HepG2 (cell line): ENCODE measurements at regions not wholly inside any gene's neighbourhood (a gene's known extent, or its start where the extent isn't known, plus 50 kb on each side); places are given as distances from the start of the nearest gene placed in this dataset.

Source experiments
- ADNP ChIP-seq: sonication (generic); formaldehyde crosslinking; IDR thresholded peaks from 2 replicates; pipeline ENCODE4 v1.4.0; 2020; ENCODE audit warnings: missing genetic modification reagents
- CTCF ChIP-seq: sonication (generic); formaldehyde crosslinking; IDR thresholded peaks from 2 replicates; pipeline ENCODE4 v1.5.0; 2020; ENCODE audit warnings: mild to moderate bottlenecking, missing genetic modification reagents, moderate library complexity
- E2F1 ChIP-seq: sonication (generic); formaldehyde crosslinking; IDR thresholded peaks from 2 replicates; pipeline ENCODE4 v1.5.0; 2020; ENCODE audit warnings: missing genetic modification reagents
- EZH2 ChIP-seq: conservative IDR thresholded peaks from 2 replicates; pipeline ENCODE4 v1.6.1; 2012; ENCODE audit warnings: mild to moderate bottlenecking, low read depth, low read length, moderate library complexity
- FOXK2 ChIP-seq: fragments of 450-650 bp; IDR thresholded peaks from 2 replicates; pipeline ENCODE4 v1.6.1; 2016
- HOXA7 ChIP-seq: sonication (generic); formaldehyde crosslinking; IDR thresholded peaks from 2 replicates; pipeline ENCODE4 v1.8.1; 2022; ENCODE audit warnings: mild to moderate bottlenecking, missing genetic modification reagents, moderate library complexity
- MYC ChIP-seq: sonication (generic); formaldehyde crosslinking; IDR thresholded peaks from 2 replicates; pipeline ENCODE4 v1.9.0; 2021; ENCODE audit warnings: missing genetic modification reagents, borderline replicate concordance
- POLR2A ChIP-seq, 2 experiments: IDR thresholded peaks; 2 replicates each; pipeline ENCODE4 v1.6.1; 2011; ENCODE audit warnings: low read depth in 2 of 2, low read length in 2 of 2, mild to moderate bottlenecking in 1 of 2, moderate library complexity in 1 of 2; ENCODE audit not compliant: insufficient read depth in 1 of 2
- SETDB1 ChIP-seq: sonication (generic); formaldehyde crosslinking; IDR thresholded peaks from 2 replicates; pipeline ENCODE4 v1.5.1; 2020; ENCODE audit warnings: missing genetic modification reagents, mild to moderate bottlenecking, borderline replicate concordance
- SSRP1 ChIP-seq: IDR thresholded peaks from 2 replicates; pipeline ENCODE4 v1.6.1; 2016; ENCODE audit warnings: control low read depth
- ZNF205 ChIP-seq: IDR thresholded peaks from 2 replicates; pipeline ENCODE4 v1.6.1; 2018; ENCODE audit warnings: missing biosample characterization, missing genetic modification reagents
- ZNF704 ChIP-seq: sonication (generic); formaldehyde crosslinking; IDR thresholded peaks from 2 replicates; pipeline ENCODE4 v1.8.1; 2023; ENCODE audit warnings: mild to moderate bottlenecking, inconsistent platforms, moderate library complexity, missing genetic modification reagents, borderline replicate concordance

- no peak for TF ChIP-seq EZH2
- TF ChIP-seq HOXA7 (CRISPR knock-in tag): no peak
- no peak for TF ChIP-seq FOXK2
- no peak for TF ChIP-seq POLR2A (IDR thresholded peaks at IDR 0.05; ENCODE audit: insufficient read depth in 1 of 2, low read depth in 2 of 2, low read length in 2 of 2)
- TF ChIP-seq SSRP1 (CRISPR knock-in tag): no peak
- TF ChIP-seq ADNP: no peak
- no peak for TF ChIP-seq ZNF205 (CRISPR knock-in tag)
- no peak for TF ChIP-seq E2F1 (CRISPR knock-in tag)
- no peak for TF ChIP-seq CTCF
- no peak for TF ChIP-seq SETDB1 (CRISPR knock-in tag)
- no peak for TF ChIP-seq ZNF704 (CRISPR knock-in tag)
- TF ChIP-seq MYC (CRISPR knock-in tag): no peak
Observed at GRCh38 chr3:153232851-153233271, 70.8 kb downstream of the RAP2B start.
